SK-N-SH (cell line): ENCODE measurements at regions not wholly inside any gene's neighbourhood (a gene's known extent, or its start where the extent isn't known, plus 50 kb on each side); places are given as distances from the start of the nearest gene placed in this dataset.

ENCODE experiments used
- CHD2 ChIP-seq: fragments of 150-350 bp; IDR thresholded peaks from 2 replicates; pipeline ENCODE4 v1.6.1; 2018; ENCODE audit warnings: low read length; ENCODE audit not compliant: partially characterized antibody
- EP300 ChIP-seq, 2 experiments: IDR thresholded peaks; 2 replicates each; pipeline versions ENCODE4 v1.4.0 to v1.6.1; 2012; ENCODE audit warnings: borderline replicate concordance in 1 of 2, low read depth in 1 of 2, low read length in 1 of 2
- FOXM1 ChIP-seq: IDR thresholded peaks from 2 replicates; pipeline ENCODE4 v1.4.0; 2012; ENCODE audit warnings: low read depth, mild to moderate bottlenecking
- JUND ChIP-seq: IDR thresholded peaks from 2 replicates; pipeline ENCODE4 v1.4.0; 2012
- RAD21 ChIP-seq: IDR thresholded peaks from 2 replicates; pipeline ENCODE4 v1.6.1; 2012; ENCODE audit warnings: mild to moderate bottlenecking, low read length
- RFX5 ChIP-seq: IDR thresholded peaks from 2 replicates; pipeline ENCODE4 v1.6.1; 2012; ENCODE audit warnings: mild to moderate bottlenecking, improper control_type of control experiment, low read length
- SIN3A ChIP-seq: IDR thresholded peaks from 2 replicates; pipeline ENCODE4 v1.6.1; 2012; ENCODE audit warnings: low read depth, mild to moderate bottlenecking, low read length, moderate library complexity, borderline replicate concordance
- SMC3 ChIP-seq: IDR thresholded peaks from 2 replicates; pipeline ENCODE4 v1.6.1; 2012; ENCODE audit warnings: low read depth, low read length, improper control_type of control experiment
- TCF12 ChIP-seq: IDR thresholded peaks from 2 replicates; pipeline ENCODE4 v1.4.0; 2012
- TEAD4 ChIP-seq: IDR thresholded peaks from 2 replicates; pipeline ENCODE4 v1.4.0; 2012; ENCODE audit warnings: mild to moderate bottlenecking, borderline replicate concordance; ENCODE audit not compliant: insufficient read depth
- TF ChIP-seq, protein P1 (sequence below): fragments of 200-600 bp; sonication (generic); IDR thresholded peaks from 2 replicates; pipeline ENCODE4 v1.6.1; 2017; ENCODE audit warnings: antibody characterized with exemption, mild to moderate bottlenecking, moderate library complexity
- TF ChIP-seq, protein P2 (sequence below): IDR thresholded peaks from 2 replicates; pipeline ENCODE4 v1.6.1; 2012; ENCODE audit warnings: mild to moderate bottlenecking, low read depth, low read length, moderate library complexity
- TF ChIP-seq, protein P3 (sequence below): IDR thresholded peaks from 2 replicates; pipeline ENCODE4 v1.4.0; 2012; ENCODE audit warnings: low read depth
- TF ChIP-seq, protein P4 (sequence below): IDR thresholded peaks from 2 replicates; pipeline ENCODE4 v1.4.0; 2012; ENCODE audit warnings: low read depth, borderline replicate concordance

DNA sequence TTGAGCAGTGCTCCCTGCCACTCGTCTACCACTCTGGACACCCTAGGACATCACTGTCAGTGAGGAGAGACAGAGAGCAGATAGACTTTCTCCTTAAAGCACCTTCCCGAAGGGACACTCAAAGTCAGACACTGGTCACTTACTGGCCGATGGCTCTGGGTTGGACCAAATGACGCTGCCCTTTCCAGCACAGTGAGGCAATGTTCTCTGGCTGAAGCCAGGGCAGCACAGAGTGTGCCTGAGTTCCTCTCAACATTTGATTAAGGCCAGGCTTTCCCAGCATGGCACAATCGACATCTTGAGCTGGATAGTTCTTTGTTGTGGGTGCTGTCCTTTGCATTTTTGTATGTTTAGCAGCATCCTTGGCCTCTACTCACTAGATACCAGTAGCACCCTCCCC is 206.2 kb downstream of the CSNK2A3 start:
- TF ChIP-seq SIN3A (no peak), FOXM1 (no peak), TEAD4 (no peak), SMC3 (no peak), CHD2 (no peak), RFX5 (no peak), EP300 (IDR thresholded peaks at IDR 0.05; ENCODE audit: borderline replicate concordance in 1 of 2, low read depth in 1 of 2, low read length in 1 of 2) (no peak), RAD21 (no peak), JUND (no peak), TCF12 (no peak)
- TF ChIP-seq, protein P1, sequence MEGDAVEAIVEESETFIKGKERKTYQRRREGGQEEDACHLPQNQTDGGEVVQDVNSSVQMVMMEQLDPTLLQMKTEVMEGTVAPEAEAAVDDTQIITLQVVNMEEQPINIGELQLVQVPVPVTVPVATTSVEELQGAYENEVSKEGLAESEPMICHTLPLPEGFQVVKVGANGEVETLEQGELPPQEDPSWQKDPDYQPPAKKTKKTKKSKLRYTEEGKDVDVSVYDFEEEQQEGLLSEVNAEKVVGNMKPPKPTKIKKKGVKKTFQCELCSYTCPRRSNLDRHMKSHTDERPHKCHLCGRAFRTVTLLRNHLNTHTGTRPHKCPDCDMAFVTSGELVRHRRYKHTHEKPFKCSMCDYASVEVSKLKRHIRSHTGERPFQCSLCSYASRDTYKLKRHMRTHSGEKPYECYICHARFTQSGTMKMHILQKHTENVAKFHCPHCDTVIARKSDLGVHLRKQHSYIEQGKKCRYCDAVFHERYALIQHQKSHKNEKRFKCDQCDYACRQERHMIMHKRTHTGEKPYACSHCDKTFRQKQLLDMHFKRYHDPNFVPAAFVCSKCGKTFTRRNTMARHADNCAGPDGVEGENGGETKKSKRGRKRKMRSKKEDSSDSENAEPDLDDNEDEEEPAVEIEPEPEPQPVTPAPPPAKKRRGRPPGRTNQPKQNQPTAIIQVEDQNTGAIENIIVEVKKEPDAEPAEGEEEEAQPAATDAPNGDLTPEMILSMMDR: no peak
- TF ChIP-seq, protein P2, sequence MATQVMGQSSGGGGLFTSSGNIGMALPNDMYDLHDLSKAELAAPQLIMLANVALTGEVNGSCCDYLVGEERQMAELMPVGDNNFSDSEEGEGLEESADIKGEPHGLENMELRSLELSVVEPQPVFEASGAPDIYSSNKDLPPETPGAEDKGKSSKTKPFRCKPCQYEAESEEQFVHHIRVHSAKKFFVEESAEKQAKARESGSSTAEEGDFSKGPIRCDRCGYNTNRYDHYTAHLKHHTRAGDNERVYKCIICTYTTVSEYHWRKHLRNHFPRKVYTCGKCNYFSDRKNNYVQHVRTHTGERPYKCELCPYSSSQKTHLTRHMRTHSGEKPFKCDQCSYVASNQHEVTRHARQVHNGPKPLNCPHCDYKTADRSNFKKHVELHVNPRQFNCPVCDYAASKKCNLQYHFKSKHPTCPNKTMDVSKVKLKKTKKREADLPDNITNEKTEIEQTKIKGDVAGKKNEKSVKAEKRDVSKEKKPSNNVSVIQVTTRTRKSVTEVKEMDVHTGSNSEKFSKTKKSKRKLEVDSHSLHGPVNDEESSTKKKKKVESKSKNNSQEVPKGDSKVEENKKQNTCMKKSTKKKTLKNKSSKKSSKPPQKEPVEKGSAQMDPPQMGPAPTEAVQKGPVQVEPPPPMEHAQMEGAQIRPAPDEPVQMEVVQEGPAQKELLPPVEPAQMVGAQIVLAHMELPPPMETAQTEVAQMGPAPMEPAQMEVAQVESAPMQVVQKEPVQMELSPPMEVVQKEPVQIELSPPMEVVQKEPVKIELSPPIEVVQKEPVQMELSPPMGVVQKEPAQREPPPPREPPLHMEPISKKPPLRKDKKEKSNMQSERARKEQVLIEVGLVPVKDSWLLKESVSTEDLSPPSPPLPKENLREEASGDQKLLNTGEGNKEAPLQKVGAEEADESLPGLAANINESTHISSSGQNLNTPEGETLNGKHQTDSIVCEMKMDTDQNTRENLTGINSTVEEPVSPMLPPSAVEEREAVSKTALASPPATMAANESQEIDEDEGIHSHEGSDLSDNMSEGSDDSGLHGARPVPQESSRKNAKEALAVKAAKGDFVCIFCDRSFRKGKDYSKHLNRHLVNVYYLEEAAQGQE: no peak
- TF ChIP-seq, protein P3, sequence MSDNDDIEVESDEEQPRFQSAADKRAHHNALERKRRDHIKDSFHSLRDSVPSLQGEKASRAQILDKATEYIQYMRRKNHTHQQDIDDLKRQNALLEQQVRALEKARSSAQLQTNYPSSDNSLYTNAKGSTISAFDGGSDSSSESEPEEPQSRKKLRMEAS: no peak
- TF ChIP-seq, protein P4, sequence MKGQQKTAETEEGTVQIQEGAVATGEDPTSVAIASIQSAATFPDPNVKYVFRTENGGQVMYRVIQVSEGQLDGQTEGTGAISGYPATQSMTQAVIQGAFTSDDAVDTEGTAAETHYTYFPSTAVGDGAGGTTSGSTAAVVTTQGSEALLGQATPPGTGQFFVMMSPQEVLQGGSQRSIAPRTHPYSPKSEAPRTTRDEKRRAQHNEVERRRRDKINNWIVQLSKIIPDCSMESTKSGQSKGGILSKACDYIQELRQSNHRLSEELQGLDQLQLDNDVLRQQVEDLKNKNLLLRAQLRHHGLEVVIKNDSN: no peak
